Liver (tissue), 8 donors: ENCODE measurements at regions not wholly inside any gene's neighbourhood (a gene's known extent, or its start where the extent isn't known, plus 50 kb on each side); places are given as distances from the start of the nearest gene placed in this dataset.

Experiments
- DNase-seq: peaks from one replicate; pipeline ENCODE4 v3.0.0-alpha.2; 2017; ENCODE audit warnings: low spot score
- H3K27ac ChIP-seq, 2 donors: one replicate each; pipeline ENCODE4 v1.7.0; 2013; ENCODE audit warnings: inconsistent platforms in 2 of 2, low read length in 2 of 2, control low read depth in 1 of 2, low read depth in 1 of 2, mild to moderate bottlenecking in 1 of 2
- H3K27me3 ChIP-seq, 4 donors: one replicate each; pipeline versions ENCODE4 v1.6.1 to v1.7.0; 2013; ENCODE audit warnings: low read length in 3 of 4, inconsistent platforms in 1 of 4, mild to moderate bottlenecking in 1 of 4, moderate library complexity in 1 of 4; ENCODE audit not compliant: control insufficient read depth in 4 of 4, insufficient read depth in 4 of 4
- H3K36me3 ChIP-seq, 4 donors: one replicate each; pipeline versions ENCODE4 v1.6.1 to v1.7.0; 2013; ENCODE audit warnings: low read length in 3 of 4, mild to moderate bottlenecking in 3 of 4, low read depth in 1 of 4, moderate library complexity in 1 of 4; ENCODE audit not compliant: control insufficient read depth in 4 of 4, insufficient read depth in 3 of 4
- H3K4me1 ChIP-seq, 4 donors: one replicate each; pipeline versions ENCODE4 v1.6.1 to v1.7.0; 2013; ENCODE audit warnings: low read length in 3 of 4, mild to moderate bottlenecking in 3 of 4, moderate library complexity in 1 of 4; ENCODE audit not compliant: control insufficient read depth in 4 of 4, insufficient read depth in 4 of 4
- H3K4me3 ChIP-seq, 3 donors: one replicate each; pipeline versions ENCODE4 v1.6.1 to v1.7.0; 2013; ENCODE audit warnings: low read length in 3 of 3, control low read depth in 1 of 3, low read depth in 1 of 3, mild to moderate bottlenecking in 1 of 3
- H3K9ac ChIP-seq, 2 donors: one replicate each; pipeline ENCODE4 v1.7.0; 2013; ENCODE audit warnings: low read length in 2 of 2, mild to moderate bottlenecking in 2 of 2, moderate library complexity in 2 of 2, control low read depth in 1 of 2, low read depth in 1 of 2
- H3K9me3 ChIP-seq, 4 donors: one replicate each; pipeline versions ENCODE4 v1.6.1 to v1.7.0; 2013; ENCODE audit warnings: low read length in 3 of 4; ENCODE audit not compliant: control insufficient read depth in 4 of 4
- FOXA1 ChIP-seq: IDR thresholded peaks from 2 replicates; pipeline ENCODE4 v1.6.1; 2016; ENCODE audit warnings: antibody characterized with exemption
- FOXA2 ChIP-seq: IDR thresholded peaks from 2 replicates; pipeline ENCODE4 v1.6.1; 2016; ENCODE audit warnings: antibody characterized with exemption
- GABPA ChIP-seq, 2 donors: IDR thresholded peaks in 1 of 2; conservative IDR thresholded peaks in 1 of 2; 2 replicates each; pipeline ENCODE4 v1.6.1; 2016; ENCODE audit warnings: antibody characterized with exemption in 2 of 2, mild to moderate bottlenecking in 1 of 2, moderate library complexity in 1 of 2
- HNF4A ChIP-seq, 2 donors: conservative IDR thresholded peaks; 2 replicates each; pipeline ENCODE4 v1.6.1; 2016; ENCODE audit warnings: antibody characterized with exemption in 2 of 2, mild to moderate bottlenecking in 2 of 2
- HNF4G ChIP-seq: IDR thresholded peaks from 2 replicates; pipeline ENCODE4 v1.6.1; 2016; ENCODE audit warnings: antibody characterized with exemption
- JUND ChIP-seq, 2 donors: IDR thresholded peaks; 2 replicates each; pipeline ENCODE4 v1.6.1; 2016; ENCODE audit warnings: antibody characterized with exemption in 2 of 2
- NR2F2 ChIP-seq: IDR thresholded peaks from 2 replicates; pipeline ENCODE4 v1.6.1; 2016; ENCODE audit warnings: antibody characterized with exemption
- RAD21 ChIP-seq, 2 donors: IDR thresholded peaks; 2 replicates each; pipeline ENCODE4 v1.6.1; 2016; ENCODE audit warnings: antibody characterized with exemption in 2 of 2, mild to moderate bottlenecking in 2 of 2
- RXRA ChIP-seq, 2 donors: IDR thresholded peaks; 2 replicates each; pipeline ENCODE4 v1.6.1; 2017 to 2018; ENCODE audit warnings: antibody characterized with exemption in 2 of 2, mild to moderate bottlenecking in 1 of 2
- TAF1 ChIP-seq: conservative IDR thresholded peaks from 2 replicates; pipeline ENCODE4 v1.6.1; 2016; ENCODE audit warnings: antibody characterized with exemption, mild to moderate bottlenecking
- YY1 ChIP-seq: IDR thresholded peaks from 2 replicates; pipeline ENCODE4 v1.6.1; 2016; ENCODE audit warnings: antibody characterized with exemption, mild to moderate bottlenecking
- WGBS: extraction: QIAGEN DNeasy Blood & Tissue Kit; methylation state at CpG from one replicate; pipeline ENCODE4 v1.1.7; 2013; 5-methylcytosine and 5-hydroxymethylcytosine counted together
- TF ChIP-seq, protein P1 (sequence below): IDR thresholded peaks from 2 replicates; pipeline ENCODE4 v1.6.1; 2016; ENCODE audit warnings: antibody characterized with exemption
- TF ChIP-seq, protein P2 (sequence below): fragments of 150-350 bp; IDR thresholded peaks from 2 replicates; pipeline ENCODE4 v1.5.1; 2017; ENCODE audit warnings: improper control_type of control experiment, low read depth, low read length; ENCODE audit not compliant: missing input control
- TF ChIP-seq, protein P3 (sequence below): IDR thresholded peaks from 2 replicates; pipeline ENCODE4 v1.6.1; 2016; ENCODE audit warnings: antibody characterized with exemption
- TF ChIP-seq, protein P4 (sequence below): IDR thresholded peaks from 2 replicates; pipeline ENCODE4 v1.6.1; 2016; ENCODE audit warnings: antibody characterized with exemption
- donor health status: healthy.
- donor health status: healthy.
- donor health status: healthy.
- donor health status: healthy.
- donor health status: healthy.

DNA sequence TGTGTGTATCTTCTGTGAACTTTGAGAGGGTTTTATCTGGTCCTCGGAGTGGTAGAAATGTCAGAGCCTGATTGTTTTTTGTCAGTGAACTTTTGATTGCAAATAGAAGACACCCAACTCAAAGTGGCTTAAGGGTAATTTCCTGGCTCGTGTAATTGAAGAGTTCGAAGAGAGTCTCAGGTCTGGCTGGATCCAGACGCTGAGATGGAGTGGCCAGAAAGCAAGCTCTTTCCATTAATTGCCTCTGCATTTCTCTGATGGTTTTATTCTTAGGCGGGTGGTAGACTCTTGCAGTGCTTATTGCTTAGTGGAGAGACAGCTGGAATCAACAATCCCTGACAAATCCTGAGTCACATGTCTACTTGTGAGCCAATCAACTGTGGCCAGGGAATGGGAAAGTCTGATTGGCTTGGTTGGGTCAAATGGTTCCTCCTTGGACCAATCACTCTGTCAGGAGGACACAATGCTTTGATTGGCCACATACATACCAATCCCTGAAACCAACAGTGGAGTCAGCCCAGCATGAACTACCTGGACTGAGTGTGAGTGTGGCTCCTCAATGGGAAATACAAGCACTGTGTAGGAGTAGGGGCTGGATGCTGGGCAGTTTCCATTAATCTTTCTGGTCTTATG is 330.5 kb downstream of the AACS start:
- TF ChIP-seq FOXA2: no peak
- no peak for TF ChIP-seq HNF4G
- no peak for TF ChIP-seq TAF1
- TF ChIP-seq NR2F2: no peak
- TF ChIP-seq, protein P1, sequence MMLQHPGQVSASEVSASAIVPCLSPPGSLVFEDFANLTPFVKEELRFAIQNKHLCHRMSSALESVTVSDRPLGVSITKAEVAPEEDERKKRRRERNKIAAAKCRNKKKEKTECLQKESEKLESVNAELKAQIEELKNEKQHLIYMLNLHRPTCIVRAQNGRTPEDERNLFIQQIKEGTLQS: no peak
- TF ChIP-seq RAD21 (IDR thresholded peaks at IDR 0.05): no peak
- TF ChIP-seq, protein P2, sequence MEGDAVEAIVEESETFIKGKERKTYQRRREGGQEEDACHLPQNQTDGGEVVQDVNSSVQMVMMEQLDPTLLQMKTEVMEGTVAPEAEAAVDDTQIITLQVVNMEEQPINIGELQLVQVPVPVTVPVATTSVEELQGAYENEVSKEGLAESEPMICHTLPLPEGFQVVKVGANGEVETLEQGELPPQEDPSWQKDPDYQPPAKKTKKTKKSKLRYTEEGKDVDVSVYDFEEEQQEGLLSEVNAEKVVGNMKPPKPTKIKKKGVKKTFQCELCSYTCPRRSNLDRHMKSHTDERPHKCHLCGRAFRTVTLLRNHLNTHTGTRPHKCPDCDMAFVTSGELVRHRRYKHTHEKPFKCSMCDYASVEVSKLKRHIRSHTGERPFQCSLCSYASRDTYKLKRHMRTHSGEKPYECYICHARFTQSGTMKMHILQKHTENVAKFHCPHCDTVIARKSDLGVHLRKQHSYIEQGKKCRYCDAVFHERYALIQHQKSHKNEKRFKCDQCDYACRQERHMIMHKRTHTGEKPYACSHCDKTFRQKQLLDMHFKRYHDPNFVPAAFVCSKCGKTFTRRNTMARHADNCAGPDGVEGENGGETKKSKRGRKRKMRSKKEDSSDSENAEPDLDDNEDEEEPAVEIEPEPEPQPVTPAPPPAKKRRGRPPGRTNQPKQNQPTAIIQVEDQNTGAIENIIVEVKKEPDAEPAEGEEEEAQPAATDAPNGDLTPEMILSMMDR: no peak
- no peak for TF ChIP-seq YY1
- no peak for TF ChIP-seq JUND (IDR thresholded peaks at IDR 0.05)
- TF ChIP-seq FOXA1: no peak
- TF ChIP-seq, protein P3, sequence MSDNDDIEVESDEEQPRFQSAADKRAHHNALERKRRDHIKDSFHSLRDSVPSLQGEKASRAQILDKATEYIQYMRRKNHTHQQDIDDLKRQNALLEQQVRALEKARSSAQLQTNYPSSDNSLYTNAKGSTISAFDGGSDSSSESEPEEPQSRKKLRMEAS: no peak
- no peak for TF ChIP-seq GABPA (IDR thresholded peaks at IDR 0.05 in 1 of 2, conservative IDR thresholded peaks at IDR 0.05 in 1 of 2)
- H3K4me1 ChIP-seq: no peaks in the 10 kb centered on the region
- H3K4me3 ChIP-seq: no peak overlapping the region
- H3K27me3 ChIP-seq: no peaks in the 10 kb centered on the region
- WGBS: 80% methylated on average over 5 of the region's 5 CpGs
- no peak overlapping the region for H3K27ac ChIP-seq
- DNase-seq: no peak
- peaks cover 0 to 7% (median 2%) of the 10 kb centered on the region in 4 donors for H3K9me3 ChIP-seq
- no peak overlapping the region for H3K9ac ChIP-seq
- H3K36me3 ChIP-seq: no peaks in the 10 kb centered on the region

DNA sequence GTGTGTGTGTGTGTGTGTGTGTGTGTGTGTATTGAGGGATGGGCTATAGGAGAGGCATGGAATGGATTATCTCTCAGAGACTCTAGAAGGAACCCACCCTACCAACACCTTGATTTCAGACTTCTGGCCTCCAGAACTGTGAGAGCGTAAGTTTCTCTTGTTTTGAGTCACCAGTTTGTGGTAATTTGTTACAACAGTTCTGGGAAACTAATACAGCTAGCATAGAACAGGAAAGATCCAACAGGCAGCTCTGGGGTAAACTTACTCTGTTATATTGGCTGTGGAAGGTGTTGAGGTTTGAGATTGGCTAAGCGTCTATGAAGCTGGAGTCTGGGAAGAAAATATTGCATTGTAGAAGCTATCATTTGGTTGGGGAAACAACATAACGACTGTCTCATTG is 334.3 kb downstream of the AACS start:
- H3K9me3 ChIP-seq: peaks cover 0 to 7% (median 3%) of the 10 kb centered on the region in 4 donors
- no peaks in the 10 kb centered on the region for H3K4me1 ChIP-seq
- no peaks in the 10 kb centered on the region for H3K36me3 ChIP-seq
- no peak for DNase-seq
- H3K27me3 ChIP-seq: no peaks in the 10 kb centered on the region
- WGBS: 89% methylated on average over 3 of the region's 3 CpGs
- H3K9ac ChIP-seq: no peak overlapping the region
- no peak overlapping the region for H3K27ac ChIP-seq
- no peak overlapping the region for H3K4me3 ChIP-seq
- TF ChIP-seq, protein P1: no peak
- TF ChIP-seq, protein P4, sequence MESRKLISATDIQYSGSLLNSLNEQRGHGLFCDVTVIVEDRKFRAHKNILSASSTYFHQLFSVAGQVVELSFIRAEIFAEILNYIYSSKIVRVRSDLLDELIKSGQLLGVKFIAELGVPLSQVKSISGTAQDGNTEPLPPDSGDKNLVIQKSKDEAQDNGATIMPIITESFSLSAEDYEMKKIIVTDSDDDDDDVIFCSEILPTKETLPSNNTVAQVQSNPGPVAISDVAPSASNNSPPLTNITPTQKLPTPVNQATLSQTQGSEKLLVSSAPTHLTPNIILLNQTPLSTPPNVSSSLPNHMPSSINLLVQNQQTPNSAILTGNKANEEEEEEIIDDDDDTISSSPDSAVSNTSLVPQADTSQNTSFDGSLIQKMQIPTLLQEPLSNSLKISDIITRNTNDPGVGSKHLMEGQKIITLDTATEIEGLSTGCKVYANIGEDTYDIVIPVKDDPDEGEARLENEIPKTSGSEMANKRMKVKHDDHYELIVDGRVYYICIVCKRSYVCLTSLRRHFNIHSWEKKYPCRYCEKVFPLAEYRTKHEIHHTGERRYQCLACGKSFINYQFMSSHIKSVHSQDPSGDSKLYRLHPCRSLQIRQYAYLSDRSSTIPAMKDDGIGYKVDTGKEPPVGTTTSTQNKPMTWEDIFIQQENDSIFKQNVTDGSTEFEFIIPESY: no peak
- no peak for TF ChIP-seq NR2F2
- no peak for TF ChIP-seq GABPA (IDR thresholded peaks at IDR 0.05 in 1 of 2, conservative IDR thresholded peaks at IDR 0.05 in 1 of 2)
- TF ChIP-seq, protein P2: no peak
- no peak for TF ChIP-seq RXRA (IDR thresholded peaks at IDR 0.05)
- no peak for TF ChIP-seq HNF4G
- TF ChIP-seq HNF4A (conservative IDR thresholded peaks at IDR 0.05): no peak
- no peak for TF ChIP-seq JUND (IDR thresholded peaks at IDR 0.05)
- no peak for TF ChIP-seq RAD21 (IDR thresholded peaks at IDR 0.05)
